Kidney (tissue), 13 donors: ENCODE measurements at regions not wholly inside any gene's neighbourhood (a gene's known extent, or its start where the extent isn't known, plus 50 kb on each side); places are given as distances from the start of the nearest gene placed in this dataset.
A peak's percentile ranks its signal among the peaks of the same experiment; 100 is the strongest.

Source experiments
- DNase-seq, 5 donors: peaks; one replicate each; pipeline ENCODE4 v3.0.0-alpha.2; 2013 to 2020
- FAIRE-seq: peaks from 2 replicates; lab custom pipeline; 2012; peaks lifted over from hg19 to GRCh38; lab: Jason Lieb, UNC
- H3K27ac ChIP-seq, 2 donors: one replicate each; pipeline ENCODE4 v1.7.0; 2013; ENCODE audit warnings: low read depth in 2 of 2, low read length in 2 of 2, inconsistent platforms in 1 of 2
- H3K27me3 ChIP-seq: one replicate; pipeline ENCODE4 v1.7.1; 2013; ENCODE audit warnings: low read length, inconsistent platforms; ENCODE audit not compliant: control insufficient read depth, insufficient read depth
- H3K36me3 ChIP-seq, 3 donors: one replicate each; pipeline versions ENCODE4 v1.7.0 to v1.7.1; 2013; ENCODE audit warnings: low read length in 3 of 3, control low read depth in 1 of 3, inconsistent platforms in 1 of 3; ENCODE audit not compliant: insufficient read depth in 3 of 3, control insufficient read depth in 2 of 3
- H3K4me1 ChIP-seq, 3 donors: one replicate each; pipeline versions ENCODE4 v1.7.0 to v1.7.1; 2013; ENCODE audit warnings: low read length in 3 of 3, inconsistent platforms in 1 of 3, low read depth in 1 of 3; ENCODE audit not compliant: control insufficient read depth in 2 of 3, insufficient read depth in 2 of 3
- H3K4me3 ChIP-seq, 3 donors: one replicate each; pipeline versions ENCODE4 v1.7.0 to v1.8.1; 2013; ENCODE audit warnings: low read length in 3 of 3, control low read depth in 1 of 3, inconsistent platforms in 1 of 3
- H3K9ac ChIP-seq, 3 donors: one replicate each; pipeline versions ENCODE4 v1.7.0 to v1.7.1; 2013; ENCODE audit warnings: low read length in 3 of 3, control low read depth in 1 of 3, inconsistent platforms in 1 of 3
- H3K9me3 ChIP-seq, 3 donors: one replicate each; pipeline versions ENCODE4 v1.7.0 to v1.7.1; 2013; ENCODE audit warnings: low read length in 3 of 3, control low read depth in 1 of 3, inconsistent platforms in 1 of 3; ENCODE audit not compliant: control insufficient read depth in 2 of 3, insufficient read depth in 1 of 3
- CTCF ChIP-seq: IDR thresholded peaks from 3 replicates; pipeline ENCODE4 v1.5.1; 2012; ENCODE audit warnings: mild to moderate bottlenecking, moderate library complexity, borderline replicate concordance; ENCODE audit not compliant: insufficient read depth; ENCODE audit errors: extremely low read depth
- intact Hi-C: fragments of 100-400 bp; cut with DNase I; formaldehyde crosslinking; loops from one replicate; pipeline ENCODE4 v1.11.1; 2022
- donor health status: control.
- donor health status: control.
- donor health status: control.
- donor health status: control.
- donor health status: control.
- donor health status: DM: yes; HTN: yes; CAD: no.
- donor health status: Normal renal cell carcinoma (clear cell type).

- Histone ChIP-seq H3K9me3 (no peaks in the 10 kb centered on the region), H3K27me3 (no peaks in the 10 kb centered on the region), H3K36me3 (no peaks in the 10 kb centered on the region), H3K27ac (no peak overlapping the region), H3K4me3 (no peak overlapping the region), H3K4me1 (peaks cover 0 to 8% (median 0%) of the 10 kb centered on the region in 3 donors), H3K9ac (no peak overlapping the region)
- intact Hi-C loops: no loop called here
- FAIRE-seq (no peak), DNase-seq (peak in 1 of 5 donors; percentile 30)
- TF ChIP-seq CTCF: no peak
These were observed 146.2 kb upstream of the RET start for GRCh38 chr10:42930516-42931192.

GRCh38 chr10:42932116-42932515, 144.8 kb upstream of the RET start:
- intact Hi-C loops: no loop called here
- Histone ChIP-seq H3K9ac (no peak overlapping the region), H3K9me3 (no peaks in the 10 kb centered on the region), H3K27me3 (no peaks in the 10 kb centered on the region), H3K27ac (no peak overlapping the region), H3K36me3 (no peaks in the 10 kb centered on the region), H3K4me3 (no peak overlapping the region), H3K4me1 (peaks cover 0 to 8% (median 0%) of the 10 kb centered on the region in 3 donors)
- FAIRE-seq (no peak), DNase-seq (peak in 1 of 5 donors; percentile 52)
- no peak for TF ChIP-seq CTCF

- Histone ChIP-seq H3K9me3 (no peaks in the 10 kb centered on the region), H3K9ac (no peak overlapping the region), H3K4me1 (peaks cover 0 to 8% (median 0%) of the 10 kb centered on the region in 3 donors), H3K27ac (no peak overlapping the region), H3K4me3 (no peak overlapping the region), H3K36me3 (no peaks in the 10 kb centered on the region), H3K27me3 (no peaks in the 10 kb centered on the region)
- DNase-seq: peak in 4 of 5 donors; percentile 50 to 87 (median 68)
- intact Hi-C loops: no loop called here
- no peak for TF ChIP-seq CTCF
- FAIRE-seq: no peak
These were observed 144.0 kb upstream of the RET start for GRCh38 chr10:42932735-42933447.
